GM21737 (cell line): ENCODE measurements at regions not wholly inside any gene's neighbourhood (a gene's known extent, or its start where the extent isn't known, plus 50 kb on each side); places are given as distances from the start of the nearest gene placed in this dataset.

Experiments
- ATAC-seq: cut with Tn5 transposase; IDR thresholded peaks from one replicate; pipeline ENCODE4 v1.9.1; 2021; ENCODE audit warnings: mild to moderate bottlenecking, moderate library complexity; ENCODE audit not compliant: unreplicated experiment

GRCh38 chr13:81762449-81762848 lies 1421.5 kb upstream of the SPRY2 start:
- no peak for ATAC-seq

GRCh38 chr13:81760316-81760715 lies 1419.4 kb upstream of the SPRY2 start:
- ATAC-seq, result no peak

DNA sequence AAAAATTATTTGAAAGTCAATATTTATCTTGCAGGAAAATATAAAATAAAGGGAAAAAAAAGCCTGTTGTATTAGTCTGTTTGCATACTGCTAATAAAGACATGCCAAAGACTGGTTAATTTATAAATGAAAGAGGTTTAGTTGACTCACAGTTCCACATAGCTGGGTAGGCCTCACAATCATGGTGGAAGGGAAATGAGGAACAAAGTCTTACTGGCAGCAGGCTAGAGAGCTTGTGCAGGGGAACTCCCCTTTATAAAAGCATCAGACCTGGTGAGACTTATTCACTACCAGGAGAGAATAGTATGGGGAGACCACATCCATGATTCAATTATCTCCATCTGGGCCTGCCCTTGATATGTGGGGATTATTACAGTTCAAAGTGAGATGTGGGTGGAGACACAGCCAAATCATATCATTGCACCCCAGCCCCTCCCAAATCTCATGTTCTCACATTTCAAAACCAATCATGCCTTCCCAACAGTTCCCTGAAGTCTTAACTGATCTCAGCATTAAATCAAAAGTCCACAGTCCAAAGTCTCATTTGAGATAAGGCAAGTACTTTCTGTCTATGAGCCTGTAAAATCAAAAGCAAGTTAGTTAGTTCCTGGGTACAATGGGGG lies 1416.5 kb upstream of the SPRY2 start:
- no peak for ATAC-seq

DNA sequence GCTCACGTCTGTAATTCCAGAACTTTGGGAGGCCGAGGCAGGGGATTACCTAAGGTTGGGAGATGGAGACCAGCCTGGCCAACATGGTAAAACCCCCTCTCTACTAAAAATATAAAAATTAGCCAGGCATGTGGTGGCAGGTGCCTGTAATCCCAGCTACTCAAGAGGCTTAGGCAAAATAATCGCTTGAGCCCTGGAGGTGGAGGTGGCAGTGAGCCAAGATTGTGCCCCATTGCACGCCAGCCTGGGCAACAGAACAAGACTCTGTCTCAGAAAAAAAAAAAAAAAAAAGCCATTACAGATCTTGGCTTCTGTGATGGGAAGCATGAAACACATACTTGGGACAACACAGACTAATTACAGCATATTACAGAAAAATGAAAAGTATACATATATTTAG lies 1404.5 kb upstream of the SPRY2 start:
- no peak for ATAC-seq

DNA sequence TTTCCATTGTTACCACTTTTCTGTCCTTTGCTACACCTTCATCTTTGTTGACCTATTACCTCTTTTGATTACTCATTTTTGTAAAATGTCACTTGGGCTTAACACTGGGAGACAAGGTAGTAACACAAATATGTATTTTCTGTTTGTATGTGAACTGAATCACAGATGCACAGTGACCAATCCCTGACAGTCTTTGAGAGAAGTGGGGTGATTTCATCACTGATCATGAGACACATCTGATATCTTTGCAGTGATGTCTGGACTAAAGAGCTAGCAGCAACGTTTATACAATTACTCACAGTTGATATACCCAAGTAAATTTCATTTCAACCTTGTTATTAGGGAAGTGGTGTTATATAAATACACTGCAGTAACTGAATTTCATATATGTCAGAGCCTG lies 1397.4 kb upstream of the SPRY2 start:
- no peak for ATAC-seq

GRCh38 chr13:81726037-81726726 lies 1385.3 kb upstream of the SPRY2 start:
- ATAC-seq, result no peak

GRCh38 chr13:81722456-81722855 lies 1381.5 kb upstream of the SPRY2 start:
- ATAC-seq, result no peak

DNA sequence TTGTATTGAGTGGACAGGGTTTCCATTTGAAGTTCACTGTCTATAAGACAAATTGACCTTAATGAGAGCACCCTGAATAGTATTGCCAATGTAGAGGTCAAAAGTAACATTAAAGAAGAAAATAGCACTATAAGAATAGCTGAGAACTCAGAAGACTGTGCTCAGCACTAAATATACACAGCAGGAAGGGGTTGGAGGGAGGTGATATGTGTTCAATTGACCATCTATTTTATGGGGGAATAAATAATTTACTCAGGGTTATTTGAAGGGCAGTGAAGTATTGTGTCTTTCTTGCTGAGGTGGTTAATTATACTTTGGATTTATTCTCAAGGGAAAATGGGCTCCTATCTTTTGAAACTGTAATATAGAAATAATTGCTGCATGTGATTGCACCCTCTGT lies 1380.5 kb upstream of the SPRY2 start:
- ATAC-seq, result no peak

GRCh38 chr13:81714513-81714912 lies 1373.6 kb upstream of the SPRY2 start:
- ATAC-seq, result no peak

DNA sequence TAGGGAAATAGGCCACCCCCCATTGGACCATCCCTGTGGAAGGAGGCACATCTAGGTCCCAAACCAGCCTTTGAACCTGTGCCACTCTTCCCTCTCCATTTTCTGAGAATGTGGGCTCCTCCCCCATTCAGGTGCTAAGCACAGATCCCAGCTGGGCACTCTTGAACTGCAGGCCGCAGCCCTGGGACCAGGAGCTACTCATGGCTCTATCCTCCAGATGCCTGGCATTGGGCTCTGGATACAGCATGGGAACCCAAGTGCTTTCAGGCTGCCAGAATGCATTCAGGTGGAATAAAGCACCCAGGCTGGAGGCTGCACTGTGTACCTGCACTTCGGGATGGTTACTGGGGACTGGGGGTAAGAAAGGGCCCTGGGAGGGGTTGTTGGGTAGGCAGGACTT lies 1372.3 kb upstream of the SPRY2 start:
- ATAC-seq, result no peak

GRCh38 chr13:81697826-81698225 lies 1356.9 kb upstream of the SPRY2 start:
- ATAC-seq, result no peak

GRCh38 chr13:81686877-81687276 lies 1346.0 kb upstream of the SPRY2 start:
- no peak for ATAC-seq

- ATAC-seq, result no peak
Observed at GRCh38 chr13:81683521-81683920, 1342.6 kb upstream of the SPRY2 start.

DNA sequence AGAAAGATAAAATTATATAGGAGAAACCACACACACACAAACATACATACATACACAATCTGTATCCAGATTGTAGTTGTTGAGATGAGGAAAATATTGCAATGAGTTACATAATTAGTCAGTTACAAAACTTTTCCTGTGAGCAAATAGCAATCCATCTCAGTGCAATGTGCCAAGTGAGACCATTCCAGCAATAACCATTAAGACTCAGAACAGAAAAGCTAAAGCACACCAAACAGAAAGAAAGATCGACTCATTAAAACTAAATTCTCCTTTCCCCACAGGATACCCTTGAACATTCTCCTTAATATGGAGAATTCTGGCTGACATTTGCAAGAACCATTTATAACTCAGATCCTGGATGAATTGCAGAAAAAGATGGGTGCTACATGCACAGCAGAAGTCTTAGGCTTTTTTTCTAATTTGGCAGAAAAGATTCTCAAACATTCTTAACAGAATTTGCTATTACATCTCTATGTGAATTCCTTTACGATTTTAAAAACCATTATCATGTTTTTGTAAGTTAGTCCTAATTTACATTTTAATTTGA lies 1341.2 kb upstream of the SPRY2 start:
- no peak for ATAC-seq

- ATAC-seq, result no peak
Observed at GRCh38 chr13:81677857-81678256, 1336.9 kb upstream of the SPRY2 start.

- no peak for ATAC-seq
Observed at GRCh38 chr13:81676008-81676407, 1335.1 kb upstream of the SPRY2 start.

GRCh38 chr13:81671064-81671463 lies 1330.1 kb upstream of the SPRY2 start:
- no peak for ATAC-seq

GRCh38 chr13:81670048-81670447 lies 1329.1 kb upstream of the SPRY2 start:
- ATAC-seq, result no peak

- no peak for ATAC-seq
Observed at GRCh38 chr13:81664872-81665271, 1323.9 kb upstream of the SPRY2 start.

GRCh38 chr13:81659984-81660383 lies 1319.1 kb upstream of the SPRY2 start:
- ATAC-seq, result no peak

- no peak for ATAC-seq
Observed at GRCh38 chr13:81658598-81659370, 1317.9 kb upstream of the SPRY2 start.
